IPS DF 6.9 (cell line): ENCODE measurements at regions not wholly inside any gene's neighbourhood (a gene's known extent, or its start where the extent isn't known, plus 50 kb on each side); places are given as distances from the start of the nearest gene placed in this dataset.
"Not testable (repeated sequence)": the region's sequence is repeated elsewhere in the genome, so short reads cannot be mapped to it uniquely, and the experiment has no call there.

Experiments
- DNase-seq: peaks from one replicate; pipeline ENCODE4 v3.0.0-alpha.2; 2013; ENCODE audit warnings: low read depth, low spot score
- H3K27ac ChIP-seq: one replicate; pipeline ENCODE4 v1.5.1; 2013; ENCODE audit warnings: low read length, control low read depth
- H3K27me3 ChIP-seq: 2 replicates; pipeline ENCODE4 v1.6.1; 2013; ENCODE audit warnings: mild to moderate bottlenecking, low read length; ENCODE audit not compliant: control insufficient read depth, insufficient read depth
- H3K36me3 ChIP-seq: 2 replicates; pipeline ENCODE4 v1.6.1; 2013; ENCODE audit warnings: low read length; ENCODE audit not compliant: control insufficient read depth, insufficient read depth
- H3K4me1 ChIP-seq: 2 replicates; pipeline ENCODE4 v1.6.1; 2013; ENCODE audit warnings: low read length; ENCODE audit not compliant: control insufficient read depth, insufficient read depth
- H3K4me3 ChIP-seq: 2 replicates; pipeline ENCODE4 v1.5.1; 2013; ENCODE audit warnings: mild to moderate bottlenecking, low read length
- H3K9me3 ChIP-seq: 2 replicates; pipeline ENCODE4 v1.6.1; 2013; ENCODE audit warnings: low read length, inconsistent platforms; ENCODE audit not compliant: control insufficient read depth, insufficient read depth
- WGBS: extraction: QIAGEN DNeasy Blood & Tissue Kit; methylation state at CpG from one replicate; pipeline ENCODE4 v1.1.7; 2013; ENCODE audit warnings: mixed read lengths, missing lambda C conversion rate; ENCODE audit not compliant: insufficient read length, insufficient coverage; 5-methylcytosine and 5-hydroxymethylcytosine counted together

GRCh38 chr5:72637058-72637457, 129.8 kb upstream of the ZNF366 start:
- Histone ChIP-seq H3K9me3 (no peaks in the 10 kb centered on the region), H3K4me3 (no peak overlapping the region), H3K36me3 (no peaks in the 10 kb centered on the region), H3K4me1 (peaks cover 5% of the 10 kb centered on the region; the same call in 1 of the 2 replicates), H3K27me3 (no peaks in the 10 kb centered on the region), H3K27ac (no peak overlapping the region)
- DNase-seq: no peak

- WGBS: no CpG with 5 or more reads among the region's 2 CpGs
- not testable (repeated sequence) for H3K36me3 ChIP-seq, H3K27ac ChIP-seq, H3K4me1 ChIP-seq, H3K4me3 ChIP-seq, H3K9me3 ChIP-seq, DNase-seq, H3K27me3 ChIP-seq
Observed at GRCh38 chr5:72636565-72636964, 129.4 kb upstream of the ZNF366 start.

- H3K4me1 ChIP-seq: peaks cover 5% of the 10 kb centered on the region; the same call in 1 of the 2 replicates
- H3K27me3 ChIP-seq: no peaks in the 10 kb centered on the region
- H3K36me3 ChIP-seq: no peaks in the 10 kb centered on the region
- H3K27ac ChIP-seq: no peak overlapping the region
- H3K4me3 ChIP-seq: no peak overlapping the region
- no peaks in the 10 kb centered on the region for H3K9me3 ChIP-seq
- no CpG with 5 or more reads among the region's 2 CpGs for WGBS
- no peak for DNase-seq
Observed at GRCh38 chr5:72634444-72634843, 127.2 kb upstream of the ZNF366 start.

- WGBS: no CpG with 5 or more reads among the region's 1 CpG
- DNase-seq: no peak
- no peaks in the 10 kb centered on the region for H3K9me3 ChIP-seq
- no peaks in the 10 kb centered on the region for H3K27me3 ChIP-seq
- H3K4me1 ChIP-seq: peaks cover 5% of the 10 kb centered on the region; the same call in 1 of the 2 replicates
- H3K27ac ChIP-seq: no peak overlapping the region
- H3K36me3 ChIP-seq: no peaks in the 10 kb centered on the region
- no peak overlapping the region for H3K4me3 ChIP-seq
Observed at GRCh38 chr5:72633649-72634048, 126.4 kb upstream of the ZNF366 start.

- no peak overlapping the region for H3K27ac ChIP-seq
- no CpG with 5 or more reads among the region's 2 CpGs for WGBS
- DNase-seq: no peak
Observed at GRCh38 chr5:72633041-72633445, 125.8 kb upstream of the ZNF366 start.

GRCh38 chr5:72630721-72631120, 123.5 kb upstream of the ZNF366 start:
- DNase-seq: no peak
- no peaks in the 10 kb centered on the region for H3K36me3 ChIP-seq
- WGBS: no CpG with 5 or more reads among the region's 6 CpGs

More at GRCh38 chr5:72633041-72633445, 125.8 kb upstream of the ZNF366 start:
- Histone ChIP-seq H3K36me3 (no peaks in the 10 kb centered on the region), H3K4me1 (peaks cover 5% of the 10 kb centered on the region; the same call in 1 of the 2 replicates), H3K27me3 (no peaks in the 10 kb centered on the region), H3K9me3 (no peaks in the 10 kb centered on the region), H3K4me3 (no peak overlapping the region)

GRCh38 chr5:72630081-72630480, 122.9 kb upstream of the ZNF366 start:
- no peak overlapping the region for H3K4me3 ChIP-seq

More at GRCh38 chr5:72630721-72631120, 123.5 kb upstream of the ZNF366 start:
- no peaks in the 10 kb centered on the region for H3K9me3 ChIP-seq
- no peaks in the 10 kb centered on the region for H3K27me3 ChIP-seq
- H3K27ac ChIP-seq: no peak overlapping the region
- H3K4me3 ChIP-seq: no peak overlapping the region
- peaks cover 5% of the 10 kb centered on the region; the same call in 1 of the 2 replicates for H3K4me1 ChIP-seq

GRCh38 chr5:72628771-72629371, 121.7 kb upstream of the ZNF366 start:
- WGBS: no CpG with 5 or more reads among the region's 2 CpGs
- 0 out of 2 replicates have a peak, but pooled peaks cover 2% of the 10 kb centered on the region for H3K4me1 ChIP-seq
- H3K27ac ChIP-seq: no peak overlapping the region
- DNase-seq: no peak
- no peaks in the 10 kb centered on the region for H3K9me3 ChIP-seq
- no peak overlapping the region for H3K4me3 ChIP-seq
- H3K36me3 ChIP-seq: no peaks in the 10 kb centered on the region
- H3K27me3 ChIP-seq: no peaks in the 10 kb centered on the region

More at GRCh38 chr5:72630081-72630480, 122.9 kb upstream of the ZNF366 start:
- no CpG with 5 or more reads among the region's 2 CpGs for WGBS
- Histone ChIP-seq H3K36me3 (no peaks in the 10 kb centered on the region), H3K27me3 (no peaks in the 10 kb centered on the region), H3K9me3 (no peaks in the 10 kb centered on the region), H3K27ac (no peak overlapping the region), H3K4me1 (peaks cover 5% of the 10 kb centered on the region; the same call in 1 of the 2 replicates)
- no peak for DNase-seq

GRCh38 chr5:72625332-72625731, 118.1 kb upstream of the ZNF366 start:
- Histone ChIP-seq H3K27ac (no peak overlapping the region), H3K4me3 (no peak overlapping the region), H3K27me3 (no peaks in the 10 kb centered on the region), H3K36me3 (no peaks in the 10 kb centered on the region), H3K4me1 (no peaks in the 10 kb centered on the region), H3K9me3 (no peaks in the 10 kb centered on the region)
- DNase-seq: no peak

- no peaks in the 10 kb centered on the region for H3K4me1 ChIP-seq
- H3K27ac ChIP-seq: no peak overlapping the region
- H3K27me3 ChIP-seq: no peaks in the 10 kb centered on the region
- no peaks in the 10 kb centered on the region for H3K36me3 ChIP-seq
- no peak overlapping the region for H3K4me3 ChIP-seq
- no CpG with 5 or more reads among the region's 5 CpGs for WGBS
- H3K9me3 ChIP-seq: no peaks in the 10 kb centered on the region
- no peak for DNase-seq
Observed at GRCh38 chr5:72624641-72625236, 117.5 kb upstream of the ZNF366 start.

- Histone ChIP-seq H3K36me3 (no peaks in the 10 kb centered on the region), H3K27me3 (no peaks in the 10 kb centered on the region), H3K4me1 (peaks cover 1% of the 10 kb centered on the region; the same call in 1 of the 2 replicates), H3K4me3 (no peak overlapping the region), H3K9me3 (no peaks in the 10 kb centered on the region), H3K27ac (no peak overlapping the region)
- no CpG with 5 or more reads among the region's 2 CpGs for WGBS
- no peak for DNase-seq
Observed at GRCh38 chr5:72623936-72624335, 116.7 kb upstream of the ZNF366 start.
